ENCODE measurements at regions not wholly inside any gene's neighbourhood (a gene's known extent, or its start where the extent isn't known, plus 50 kb on each side); places are given as distances from the start of the nearest gene placed in this dataset.
A peak's percentile ranks its signal among the peaks of the same experiment; 100 is the strongest.
"Not testable (repeated sequence)": the region's sequence is repeated elsewhere in the genome, so short reads cannot be mapped to it uniquely, and the experiment has no call there.

DNA sequence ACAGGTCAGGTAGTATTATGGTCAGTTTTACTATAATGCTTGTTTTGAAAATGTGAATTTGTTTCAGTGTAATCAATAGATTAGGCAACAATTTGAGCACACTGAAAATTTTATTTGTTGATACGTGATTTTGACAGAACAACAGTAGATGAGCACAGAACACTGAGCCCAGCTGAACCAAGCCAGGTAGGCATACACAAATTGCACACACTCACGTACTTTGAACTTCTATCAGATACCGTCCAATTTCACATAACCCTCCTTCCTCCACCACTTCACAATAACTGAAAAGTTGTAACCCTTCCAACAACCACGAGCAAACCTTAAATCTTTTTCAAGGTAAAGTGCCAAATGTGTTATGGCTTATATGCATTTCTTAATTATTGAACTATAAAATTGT is 229.5 kb upstream of the TMEFF2 start:
- H3K27ac ChIP-seq: no peak overlapping the region
- TF ChIP-seq, protein P1, sequence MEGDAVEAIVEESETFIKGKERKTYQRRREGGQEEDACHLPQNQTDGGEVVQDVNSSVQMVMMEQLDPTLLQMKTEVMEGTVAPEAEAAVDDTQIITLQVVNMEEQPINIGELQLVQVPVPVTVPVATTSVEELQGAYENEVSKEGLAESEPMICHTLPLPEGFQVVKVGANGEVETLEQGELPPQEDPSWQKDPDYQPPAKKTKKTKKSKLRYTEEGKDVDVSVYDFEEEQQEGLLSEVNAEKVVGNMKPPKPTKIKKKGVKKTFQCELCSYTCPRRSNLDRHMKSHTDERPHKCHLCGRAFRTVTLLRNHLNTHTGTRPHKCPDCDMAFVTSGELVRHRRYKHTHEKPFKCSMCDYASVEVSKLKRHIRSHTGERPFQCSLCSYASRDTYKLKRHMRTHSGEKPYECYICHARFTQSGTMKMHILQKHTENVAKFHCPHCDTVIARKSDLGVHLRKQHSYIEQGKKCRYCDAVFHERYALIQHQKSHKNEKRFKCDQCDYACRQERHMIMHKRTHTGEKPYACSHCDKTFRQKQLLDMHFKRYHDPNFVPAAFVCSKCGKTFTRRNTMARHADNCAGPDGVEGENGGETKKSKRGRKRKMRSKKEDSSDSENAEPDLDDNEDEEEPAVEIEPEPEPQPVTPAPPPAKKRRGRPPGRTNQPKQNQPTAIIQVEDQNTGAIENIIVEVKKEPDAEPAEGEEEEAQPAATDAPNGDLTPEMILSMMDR (IDR thresholded peaks at IDR 0.05): no peak
- H3K27me3 ChIP-seq: no peaks in the 10 kb centered on the region
- intact Hi-C loops (cut with DNase I): no loop called here
- ATAC-seq (no peak), DNase-seq (no peak)
- H3K36me3 ChIP-seq: no peaks in the 10 kb centered on the region
- H3K9me3 ChIP-seq: peaks cover 0 to 5% of the 10 kb centered on the region in 2 donors
- H3K4me3 ChIP-seq: no peak overlapping the region
- H3K4me1 ChIP-seq: no peaks in the 10 kb centered on the region

DNA sequence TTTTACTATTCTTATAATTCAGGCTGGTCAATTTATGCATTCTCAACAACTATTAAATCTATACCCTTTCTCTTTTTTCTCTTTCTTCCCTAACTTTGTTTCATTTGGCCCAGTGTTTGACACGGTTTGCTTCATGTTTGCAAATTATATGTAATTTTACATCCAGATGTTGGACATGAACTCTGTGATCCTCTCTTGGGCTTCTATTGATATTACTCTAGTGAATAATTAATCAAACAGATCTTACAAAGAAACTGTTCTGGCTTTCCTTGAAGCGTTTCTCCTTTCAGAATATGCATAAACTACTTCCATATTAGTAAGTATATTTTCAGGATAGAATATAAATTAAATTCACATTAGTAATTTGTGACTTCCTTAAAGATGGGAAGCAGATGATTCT is 225.1 kb upstream of the TMEFF2 start:
- ATAC-seq (no peak), DNase-seq (no peak)
- Histone ChIP-seq H3K9me3 (peaks cover 0 to 7% of the 10 kb centered on the region in 2 donors), H3K4me1 (no peaks in the 10 kb centered on the region), H3K36me3 (no peaks in the 10 kb centered on the region), H3K27ac (no peak overlapping the region), H3K27me3 (no peaks in the 10 kb centered on the region), H3K4me3 (no peak overlapping the region)
- TF ChIP-seq, protein P1 (IDR thresholded peaks at IDR 0.05): no peak
- intact Hi-C loops (cut with DNase I): no loop called here

DNA sequence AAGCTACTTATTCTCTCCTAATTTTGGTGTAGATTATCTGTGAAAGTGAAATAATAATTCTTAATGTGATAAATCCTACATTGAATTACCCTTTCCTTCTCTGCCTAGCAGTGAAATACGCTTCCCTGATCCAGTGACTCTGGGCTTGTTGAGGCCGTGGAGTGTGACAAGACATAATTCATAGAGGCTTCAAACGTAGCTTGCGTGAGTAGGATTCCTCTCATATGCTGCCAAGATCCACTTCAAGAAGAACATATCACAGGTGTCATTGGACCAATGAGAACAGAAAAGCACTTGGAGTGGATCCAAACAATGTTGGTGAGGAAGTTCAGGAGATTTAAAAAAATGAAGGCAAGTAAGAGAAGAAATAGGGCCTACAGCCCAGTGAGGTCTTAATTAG is 221.3 kb upstream of the TMEFF2 start:
- TF ChIP-seq, protein P1 (IDR thresholded peaks at IDR 0.05): no peak
- Histone ChIP-seq H3K27ac (no peak overlapping the region), H3K36me3 (no peaks in the 10 kb centered on the region), H3K4me3 (no peak overlapping the region), H3K9me3 (peaks cover 0 to 20% of the 10 kb centered on the region in 2 donors), H3K27me3 (no peaks in the 10 kb centered on the region), H3K4me1 (no peaks in the 10 kb centered on the region)
- intact Hi-C loops (cut with DNase I): no loop called here
- DNase-seq: no peak
- no peak for ATAC-seq

DNA sequence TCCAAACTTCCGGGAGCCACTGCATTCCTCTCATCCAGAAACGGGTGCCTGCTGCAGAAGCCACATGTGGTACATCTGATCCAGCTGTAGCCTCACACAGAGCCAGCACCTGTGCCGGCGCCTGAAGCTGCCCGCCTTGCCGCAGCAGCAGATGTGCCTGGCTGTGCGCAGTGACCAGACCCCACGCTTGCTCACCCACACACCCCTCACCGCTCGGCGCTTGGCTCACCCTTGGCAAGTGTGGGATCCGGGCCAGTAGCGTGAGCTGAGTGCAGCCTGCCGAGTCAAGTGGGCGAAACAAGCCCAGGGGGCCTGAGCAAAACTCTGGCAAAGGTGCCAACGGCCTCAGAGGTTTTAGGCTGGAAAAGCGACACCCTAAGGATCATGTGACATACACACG is 220.1 kb upstream of the TMEFF2 start:
- H3K27me3 ChIP-seq: no peaks in the 10 kb centered on the region
- ATAC-seq: no peak
- no peak overlapping the region for H3K27ac ChIP-seq
- peak in 2 of 4 donors; percentile 22 to 73 for DNase-seq
- no peak overlapping the region for H3K4me3 ChIP-seq
- TF ChIP-seq, protein P1 (IDR thresholded peaks at IDR 0.05): no peak
- H3K9me3 ChIP-seq: peaks cover 0 to 20% of the 10 kb centered on the region in 2 donors
- H3K4me1 ChIP-seq: no peaks in the 10 kb centered on the region
- intact Hi-C loops (cut with DNase I): no loop called here
- H3K36me3 ChIP-seq: no peaks in the 10 kb centered on the region

DNA sequence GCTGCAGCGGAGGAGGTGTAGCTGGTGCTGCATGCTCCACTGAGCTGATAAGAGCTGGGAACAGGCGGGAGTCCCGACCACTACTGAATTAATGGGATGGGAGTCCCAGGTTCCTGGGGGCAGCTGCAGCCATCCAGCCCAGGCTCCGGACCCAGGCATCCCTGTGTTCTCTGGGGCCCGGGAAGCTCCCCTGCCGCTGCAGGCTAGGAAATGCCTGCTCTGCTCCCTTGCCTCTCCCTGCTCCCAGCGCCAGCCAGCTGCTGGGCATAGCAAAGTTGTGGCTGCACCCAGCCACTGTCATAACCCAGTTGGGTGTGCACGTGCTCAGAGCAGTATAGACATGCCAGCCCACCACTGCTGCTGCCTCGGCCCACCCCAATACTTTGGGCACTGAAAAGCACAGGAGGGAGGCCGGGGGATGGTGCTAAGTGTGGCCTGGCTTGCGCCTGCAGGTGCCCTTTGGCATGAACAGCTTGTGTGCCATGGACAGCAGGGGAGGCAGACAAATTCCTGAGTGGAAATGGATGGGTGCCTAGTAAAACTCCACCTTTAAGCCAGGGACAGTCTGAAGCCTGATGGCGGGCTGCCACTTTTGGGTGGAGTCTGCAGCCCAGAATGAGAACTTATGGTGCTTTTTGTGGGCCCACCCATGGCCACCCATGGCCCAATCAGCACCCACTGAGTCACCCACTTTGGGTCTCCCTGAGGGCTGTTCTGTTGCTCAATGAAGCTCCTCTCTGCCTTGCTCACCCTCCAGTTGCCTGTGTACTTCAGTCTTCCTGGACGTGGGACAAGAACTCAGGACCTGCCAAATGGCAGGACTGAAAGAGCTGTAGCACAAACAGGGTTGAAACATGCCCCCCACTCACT is 219.3 kb upstream of the TMEFF2 start:
- DNase-seq (peak in 2 of 4 donors; percentile 27 to 68), ATAC-seq (no peak)
- H3K27me3 ChIP-seq: no peaks in the 10 kb centered on the region
- H3K4me1 ChIP-seq: no peaks in the 10 kb centered on the region
- peaks cover 0 to 20% of the 10 kb centered on the region in 2 donors for H3K9me3 ChIP-seq
- intact Hi-C loops (cut with DNase I): no loop called here
- H3K36me3 ChIP-seq: no peaks in the 10 kb centered on the region
- H3K4me3 ChIP-seq: no peak overlapping the region
- TF ChIP-seq, protein P1 (IDR thresholded peaks at IDR 0.05): no peak
- H3K27ac ChIP-seq: no peak overlapping the region

DNA sequence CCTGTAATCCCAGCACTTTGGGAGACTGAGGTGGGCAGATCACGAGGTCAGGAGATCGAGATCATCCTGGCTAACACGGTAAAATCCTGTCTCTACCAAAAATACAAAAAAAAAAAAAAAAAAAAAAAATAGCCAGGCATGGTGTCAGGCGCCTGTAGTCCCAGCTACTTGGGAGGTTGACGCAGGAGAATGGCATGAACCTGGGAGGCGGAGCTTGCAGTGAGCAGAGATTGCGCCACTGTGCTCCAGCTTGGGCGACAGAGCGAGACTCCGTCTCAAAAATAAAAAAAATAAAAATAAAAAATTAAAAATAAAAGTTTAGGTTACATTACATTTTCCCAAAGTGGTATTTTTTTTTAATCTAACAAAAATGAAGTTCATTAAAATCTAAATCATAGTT is 218.1 kb upstream of the TMEFF2 start:
- H3K36me3 ChIP-seq; H3K4me3 ChIP-seq; ATAC-seq; H3K27me3 ChIP-seq; DNase-seq; intact Hi-C loops (cut with DNase I); H3K27ac ChIP-seq; H3K4me1 ChIP-seq: not testable (repeated sequence)
- peaks cover 0 to 16% of the 10 kb centered on the region in 2 donors for H3K9me3 ChIP-seq

Data from left lung (tissue), 4 donors.